ENCODE measurements at regions not wholly inside any gene's neighbourhood (a gene's known extent, or its start where the extent isn't known, plus 50 kb on each side); places are given as distances from the start of the nearest gene placed in this dataset.
"Not testable (repeated sequence)": the region's sequence is repeated elsewhere in the genome, so short reads cannot be mapped to it uniquely, and the experiment has no call there.

GRCh38 chrX:139015627-139016026 is 304.1 kb upstream of the FGF13 start:
- Histone ChIP-seq H3K4me3 (no peak overlapping the region), H3K36me3 (ENCODE audit: insufficient read depth, low read length) (no peaks in the 10 kb centered on the region), H3K27ac (no peak overlapping the region), H3K9ac (ENCODE audit: insufficient read length) (no peak overlapping the region), H3K9me3 (ENCODE audit: low read depth, low read length) (no peaks in the 10 kb centered on the region)
- TF ChIP-seq FOXP2 (optimal IDR thresholded peaks at IDR 0.05; ENCODE audit: control extremely low read depth, extremely low read length, insufficient read depth) (no peak), POLR2AphosphoS5 (IDR thresholded peaks at IDR 0.05; ENCODE audit: borderline replicate concordance, low read depth, low read length) (no peak), EZH2 (IDR thresholded peaks at IDR 0.05) (no peak)
- DNase-seq (ENCODE audit: low read depth, low spot score), result no peak

GRCh38 chrX:139008185-139008584 is 296.7 kb upstream of the FGF13 start:
- Histone ChIP-seq H3K9ac (ENCODE audit: insufficient read length) (no peak overlapping the region), H3K9me3 (ENCODE audit: low read depth, low read length) (no peaks in the 10 kb centered on the region), H3K27ac (no peak overlapping the region), H3K4me3 (no peak overlapping the region), H3K36me3 (ENCODE audit: insufficient read depth, low read length) (no peaks in the 10 kb centered on the region)
- TF ChIP-seq FOXP2 (optimal IDR thresholded peaks at IDR 0.05; ENCODE audit: control extremely low read depth, extremely low read length, insufficient read depth) (no peak), POLR2AphosphoS5 (IDR thresholded peaks at IDR 0.05; ENCODE audit: borderline replicate concordance, low read depth, low read length) (no peak), EZH2 (IDR thresholded peaks at IDR 0.05) (no peak)
- DNase-seq (ENCODE audit: low read depth, low spot score), result no peak

- not testable (repeated sequence) for H3K36me3 ChIP-seq (ENCODE audit: insufficient read depth, low read length); DNase-seq (ENCODE audit: low read depth, low spot score); H3K27ac ChIP-seq; H3K9ac ChIP-seq (ENCODE audit: insufficient read length); H3K4me3 ChIP-seq; H3K9me3 ChIP-seq (ENCODE audit: low read depth, low read length)
Observed at GRCh38 chrX:139003856-139004527, 292.5 kb upstream of the FGF13 start.

- TF ChIP-seq FOXP2 (optimal IDR thresholded peaks at IDR 0.05; ENCODE audit: control extremely low read depth, extremely low read length, insufficient read depth) (no peak), EZH2 (IDR thresholded peaks at IDR 0.05) (no peak), POLR2AphosphoS5 (IDR thresholded peaks at IDR 0.05; ENCODE audit: borderline replicate concordance, low read depth, low read length) (no peak)
- no peak overlapping the region for H3K9ac ChIP-seq (ENCODE audit: insufficient read length)
- no peak for DNase-seq (ENCODE audit: low read depth, low spot score)
- H3K4me3 ChIP-seq, result no peak overlapping the region
- H3K36me3 ChIP-seq (ENCODE audit: insufficient read depth, low read length), result no peaks in the 10 kb centered on the region
- H3K9me3 ChIP-seq (ENCODE audit: low read depth, low read length), result no peaks in the 10 kb centered on the region
- no peak overlapping the region for H3K27ac ChIP-seq
Observed at GRCh38 chrX:139002319-139002718, 290.8 kb upstream of the FGF13 start.

- H3K9me3 ChIP-seq (ENCODE audit: low read depth, low read length), result no peaks in the 10 kb centered on the region
- no peak for DNase-seq (ENCODE audit: low read depth, low spot score)
- H3K4me3 ChIP-seq, result no peak overlapping the region
- no peak overlapping the region for H3K9ac ChIP-seq (ENCODE audit: insufficient read length)
- no peak for TF ChIP-seq EZH2 (IDR thresholded peaks at IDR 0.05)
- H3K27ac ChIP-seq, result no peak overlapping the region
- H3K36me3 ChIP-seq (ENCODE audit: insufficient read depth, low read length), result no peaks in the 10 kb centered on the region
Observed at GRCh38 chrX:138996268-138996667, 284.8 kb upstream of the FGF13 start.

GRCh38 chrX:138995458-138995857 is 283.9 kb upstream of the FGF13 start:
- Histone ChIP-seq H3K9ac (ENCODE audit: insufficient read length) (no peak overlapping the region), H3K9me3 (ENCODE audit: low read depth, low read length) (no peaks in the 10 kb centered on the region), H3K4me3 (no peak overlapping the region), H3K36me3 (ENCODE audit: insufficient read depth, low read length) (no peaks in the 10 kb centered on the region), H3K27ac (no peak overlapping the region)
- no peak for DNase-seq (ENCODE audit: low read depth, low spot score)
- TF ChIP-seq EZH2 (IDR thresholded peaks at IDR 0.05) (no peak), POLR2AphosphoS5 (IDR thresholded peaks at IDR 0.05; ENCODE audit: borderline replicate concordance, low read depth, low read length) (no peak), FOXP2 (optimal IDR thresholded peaks at IDR 0.05; ENCODE audit: control extremely low read depth, extremely low read length, insufficient read depth) (no peak)

GRCh38 chrX:138990425-138990824 is 278.9 kb upstream of the FGF13 start:
- H3K27ac ChIP-seq; H3K9ac ChIP-seq (ENCODE audit: insufficient read length); H3K36me3 ChIP-seq (ENCODE audit: insufficient read depth, low read length); DNase-seq (ENCODE audit: low read depth, low spot score); H3K4me3 ChIP-seq; H3K9me3 ChIP-seq (ENCODE audit: low read depth, low read length): not testable (repeated sequence)

- Histone ChIP-seq H3K9ac (ENCODE audit: insufficient read length) (no peak overlapping the region), H3K9me3 (ENCODE audit: low read depth, low read length) (no peaks in the 10 kb centered on the region), H3K36me3 (ENCODE audit: insufficient read depth, low read length) (no peaks in the 10 kb centered on the region), H3K4me3 (no peak overlapping the region), H3K27ac (no peak overlapping the region)
- TF ChIP-seq FOXP2 (optimal IDR thresholded peaks at IDR 0.05; ENCODE audit: control extremely low read depth, extremely low read length, insufficient read depth) (no peak), POLR2AphosphoS5 (IDR thresholded peaks at IDR 0.05; ENCODE audit: borderline replicate concordance, low read depth, low read length) (no peak), EZH2 (IDR thresholded peaks at IDR 0.05) (no peak)
- no peak for DNase-seq (ENCODE audit: low read depth, low spot score)
Observed at GRCh38 chrX:138986866-138987265, 275.3 kb upstream of the FGF13 start.

- no peak for TF ChIP-seq EZH2 (IDR thresholded peaks at IDR 0.05)
- no peak for TF ChIP-seq FOXP2 (optimal IDR thresholded peaks at IDR 0.05; ENCODE audit: control extremely low read depth, extremely low read length, insufficient read depth)
- no peak for TF ChIP-seq POLR2AphosphoS5 (IDR thresholded peaks at IDR 0.05; ENCODE audit: borderline replicate concordance, low read depth, low read length)
- no peak overlapping the region for H3K27ac ChIP-seq
- no peaks in the 10 kb centered on the region for H3K36me3 ChIP-seq (ENCODE audit: insufficient read depth, low read length)
- H3K9me3 ChIP-seq (ENCODE audit: low read depth, low read length), result no peaks in the 10 kb centered on the region
- no peak overlapping the region for H3K4me3 ChIP-seq
- DNase-seq (ENCODE audit: low read depth, low spot score), result no peak
- no peak overlapping the region for H3K9ac ChIP-seq (ENCODE audit: insufficient read length)
Observed at GRCh38 chrX:138986235-138986634, 274.7 kb upstream of the FGF13 start.

All from SK-N-MC (cell line).